ENCODE measurements at regions not wholly inside any gene's neighbourhood (a gene's known extent, or its start where the extent isn't known, plus 50 kb on each side); places are given as distances from the start of the nearest gene placed in this dataset.

- peaks cover 6% of the 10 kb centered on the region for H3K4me1 ChIP-seq (ENCODE audit: control insufficient read depth, low read length)
- H3K9me2 ChIP-seq (replicated peaks; ENCODE audit: control insufficient read depth, low read length): no peaks in the 10 kb centered on the region
- H3K4me3 ChIP-seq (ENCODE audit: low read length): no peak overlapping the region
- H3K79me2 ChIP-seq (ENCODE audit: control insufficient read depth, low read length): no peaks in the 10 kb centered on the region
- 0 out of 2 replicates have a peak, but pooled peaks cover 3% of the 10 kb centered on the region for H3K27me3 ChIP-seq (ENCODE audit: control insufficient read depth, low read length)
- H3K9me3 ChIP-seq (ENCODE audit: control insufficient read depth, insufficient read depth, low read length): peaks cover 10% of the 10 kb centered on the region
- H3K4me2 ChIP-seq (ENCODE audit: low read length): no peak overlapping the region
- TF ChIP-seq CTCF (IDR thresholded peaks at IDR 0.05; ENCODE audit: low read depth, low read length, poor library complexity, severe bottlenecking): no peak
- no peak for TF ChIP-seq EZH2phosphoT487 (IDR thresholded peaks at IDR 0.05; ENCODE audit: borderline replicate concordance, low read length)
- H3F3A ChIP-seq (ENCODE audit: control insufficient read depth, insufficient read depth): no peaks in the 10 kb centered on the region
- no peak overlapping the region for H3K27ac ChIP-seq (ENCODE audit: low read depth, low read length)
- H3K36me3 ChIP-seq (ENCODE audit: control insufficient read depth, low read length): no peaks in the 10 kb centered on the region
- no peaks in the 10 kb centered on the region for H4K20me1 ChIP-seq (ENCODE audit: control insufficient read depth, insufficient read depth, low read depth, low read length)
Observed at GRCh38 chr21:38729291-38729690, 76.4 kb upstream of the ETS2 start.

GRCh38 chr21:38729754-38730379 is 75.9 kb upstream of the ETS2 start:
- Histone ChIP-seq H3K9me3 (ENCODE audit: control insufficient read depth, insufficient read depth, low read length) (peaks cover 8% of the 10 kb centered on the region), H3K9me2 (replicated peaks; ENCODE audit: control insufficient read depth, low read length) (no peaks in the 10 kb centered on the region), H3K27ac (ENCODE audit: low read depth, low read length) (no peak overlapping the region), H3K79me2 (ENCODE audit: control insufficient read depth, low read length) (no peaks in the 10 kb centered on the region), H3K4me2 (ENCODE audit: low read length) (no peak overlapping the region), H3K27me3 (ENCODE audit: control insufficient read depth, low read length) (peaks cover 3% of the 10 kb centered on the region; the same call in 1 of the 2 replicates), H3K36me3 (ENCODE audit: control insufficient read depth, low read length) (no peaks in the 10 kb centered on the region), H3K4me3 (ENCODE audit: low read length) (no peak overlapping the region), H4K20me1 (ENCODE audit: control insufficient read depth, insufficient read depth, low read depth, low read length) (no peaks in the 10 kb centered on the region), H3F3A (ENCODE audit: control insufficient read depth, insufficient read depth) (no peaks in the 10 kb centered on the region), H3K4me1 (ENCODE audit: control insufficient read depth, low read length) (peaks cover 12% of the 10 kb centered on the region)
- TF ChIP-seq EZH2phosphoT487 (IDR thresholded peaks at IDR 0.05; ENCODE audit: borderline replicate concordance, low read length) (no peak), CTCF (IDR thresholded peaks at IDR 0.05; ENCODE audit: low read depth, low read length, poor library complexity, severe bottlenecking) (no peak)

- peak overlapping the region; percentile 67 for H3K4me2 ChIP-seq (ENCODE audit: low read length)
- H3K27ac ChIP-seq (ENCODE audit: low read depth, low read length): no peak overlapping the region
- peak overlapping the region; percentile 63 for H3K4me3 ChIP-seq (ENCODE audit: low read length)
- H3K79me2 ChIP-seq (ENCODE audit: control insufficient read depth, low read length): no peaks in the 10 kb centered on the region
- H4K20me1 ChIP-seq (ENCODE audit: control insufficient read depth, insufficient read depth, low read depth, low read length): no peaks in the 10 kb centered on the region
- TF ChIP-seq CTCF (IDR thresholded peaks at IDR 0.05; ENCODE audit: low read depth, low read length, poor library complexity, severe bottlenecking) (peak; percentile 99), EZH2phosphoT487 (IDR thresholded peaks at IDR 0.05; ENCODE audit: borderline replicate concordance, low read length) (no peak)
- peaks cover 13% of the 10 kb centered on the region for H3K4me1 ChIP-seq (ENCODE audit: control insufficient read depth, low read length)
- H3K9me3 ChIP-seq (ENCODE audit: control insufficient read depth, insufficient read depth, low read length): no peaks in the 10 kb centered on the region
- no peaks in the 10 kb centered on the region for H3K36me3 ChIP-seq (ENCODE audit: control insufficient read depth, low read length)
- no peaks in the 10 kb centered on the region for H3K9me2 ChIP-seq (replicated peaks; ENCODE audit: control insufficient read depth, low read length)
- H3K27me3 ChIP-seq (ENCODE audit: control insufficient read depth, low read length): peaks cover 3% of the 10 kb centered on the region; the same call in 1 of the 2 replicates
- H3F3A ChIP-seq (ENCODE audit: control insufficient read depth, insufficient read depth): no peaks in the 10 kb centered on the region
Observed at GRCh38 chr21:38733972-38734546, 71.7 kb upstream of the ETS2 start.

Measured in DOHH2 (cell line).